ENCODE measurements at regions not wholly inside any gene's neighbourhood (a gene's known extent, or its start where the extent isn't known, plus 50 kb on each side); places are given as distances from the start of the nearest gene placed in this dataset.
A peak's percentile ranks its signal among the peaks of the same experiment; 100 is the strongest.
"Not testable (repeated sequence)": the region's sequence is repeated elsewhere in the genome, so short reads cannot be mapped to it uniquely, and the experiment has no call there.

GRCh38 chr4:49117951-49118350 is 131.9 kb downstream of the CWH43 start:
- DNase-seq = peak in 1 of 2 donors; percentile 1

- DNase-seq = not testable (repeated sequence)
These were observed 132.5 kb downstream of the CWH43 start for GRCh38 chr4:49118379-49119212.

GRCh38 chr4:49119345-49119744 is 133.3 kb downstream of the CWH43 start:
- DNase-seq = not testable (repeated sequence)

GRCh38 chr4:49120042-49120779 is 134.1 kb downstream of the CWH43 start:
- peak in 1 of 2 donors; percentile 17 for DNase-seq

GRCh38 chr4:49120804-49121203 is 134.7 kb downstream of the CWH43 start:
- DNase-seq = peak; percentile 52 to 63

- DNase-seq = not testable (repeated sequence)
These were observed 140.4 kb downstream of the CWH43 start for GRCh38 chr4:49126443-49126842.

GRCh38 chr4:49126858-49127257 is 140.8 kb downstream of the CWH43 start:
- DNase-seq = not testable (repeated sequence)

GRCh38 chr4:49129385-49129784 is 143.3 kb downstream of the CWH43 start:
- DNase-seq = not testable (repeated sequence)

- not testable (repeated sequence) for DNase-seq
These were observed 143.8 kb downstream of the CWH43 start for GRCh38 chr4:49129870-49130269.

- DNase-seq = not testable (repeated sequence)
These were observed 144.6 kb downstream of the CWH43 start for GRCh38 chr4:49130724-49131123.

- not testable (repeated sequence) for DNase-seq
These were observed 151.0 kb downstream of the CWH43 start for GRCh38 chr4:49137043-49137442.

- DNase-seq = not testable (repeated sequence)
These were observed 151.9 kb downstream of the CWH43 start for GRCh38 chr4:49137961-49138360.

- DNase-seq = not testable (repeated sequence)
These were observed 152.7 kb downstream of the CWH43 start for GRCh38 chr4:49138818-49139217.

- not testable (repeated sequence) for DNase-seq
These were observed 153.4 kb downstream of the CWH43 start for GRCh38 chr4:49139513-49139912.

- DNase-seq = not testable (repeated sequence)
These were observed 154.3 kb downstream of the CWH43 start for GRCh38 chr4:49140351-49140750.

GRCh38 chr4:49141955-49142354 is 155.9 kb downstream of the CWH43 start:
- DNase-seq = not testable (repeated sequence)

- DNase-seq = not testable (repeated sequence)
These were observed 161.1 kb downstream of the CWH43 start for GRCh38 chr4:49147143-49147542.

- DNase-seq = not testable (repeated sequence)
These were observed 161.5 kb downstream of the CWH43 start for GRCh38 chr4:49147596-49147995.

- DNase-seq = peak; percentile 57 to 88
These were observed 163.2 kb downstream of the CWH43 start for GRCh38 chr4:49149006-49149975.

- DNase-seq = not testable (repeated sequence)
These were observed 164.4 kb downstream of the CWH43 start for GRCh38 chr4:49150351-49151083.

GRCh38 chr4:49153011-49153410 is 166.9 kb downstream of the CWH43 start:
- not testable (repeated sequence) for DNase-seq

Data from inflammatory macrophage (primary cell).